SK-N-SH treated with all-trans-retinoic acid at 6 μM for 48 hours (cell line): ENCODE measurements at regions not wholly inside any gene's neighbourhood (a gene's known extent, or its start where the extent isn't known, plus 50 kb on each side); places are given as distances from the start of the nearest gene placed in this dataset.

Experiments used
- ATAC-seq: fragments of 200-7000 bp; cut with Tn5 transposase; 3 replicates; pipeline ENCODE4 v1.9.1; 2020; ENCODE audit warnings: mild to moderate bottlenecking, moderate library complexity
- ARNTL ChIP-seq: fragments of 450-650 bp; formaldehyde crosslinking; IDR thresholded peaks from 2 replicates; pipeline ENCODE4 v1.5.0; 2020; ENCODE audit warnings: low read depth, mild to moderate bottlenecking, moderate library complexity, borderline replicate concordance
- BACH2 ChIP-seq: fragments of 250-450 bp; sonication (Bioruptor Pico); IDR thresholded peaks from 2 replicates; pipeline ENCODE4 v1.9.0; 2021; ENCODE audit warnings: mild to moderate bottlenecking, borderline replicate concordance
- GLIS3 ChIP-seq: fragments of 250-450 bp; sonication (Bioruptor Pico); IDR thresholded peaks from 2 replicates; pipeline ENCODE4 v1.5.0; 2020; ENCODE audit warnings: mild to moderate bottlenecking, moderate library complexity
- ISL1 ChIP-seq: fragments of 250-450 bp; sonication (Bioruptor Pico); IDR thresholded peaks from 2 replicates; pipeline ENCODE4 v2.1.2; 2022; ENCODE audit warnings: mild to moderate bottlenecking, moderate library complexity
- OSR1 ChIP-seq: fragments of 250-450 bp; sonication (Bioruptor Pico); IDR thresholded peaks from 2 replicates; pipeline ENCODE4 v1.8.0; 2022; ENCODE audit warnings: moderate library complexity, mild to moderate bottlenecking, inconsistent platforms
- PPARA ChIP-seq: fragments of 250-450 bp; sonication (Bioruptor Pico); IDR thresholded peaks from 2 replicates; pipeline ENCODE4 v1.5.0; 2020; ENCODE audit warnings: mild to moderate bottlenecking, borderline replicate concordance
- RARB ChIP-seq: fragments of 250-450 bp; sonication (Bioruptor Pico); IDR thresholded peaks from 2 replicates; pipeline ENCODE4 v1.8.0; 2021; ENCODE audit warnings: mild to moderate bottlenecking, moderate library complexity
- SNAI2 ChIP-seq: fragments of 250-450 bp; sonication (Bioruptor Pico); IDR thresholded peaks from 2 replicates; pipeline ENCODE4 v1.5.0; 2020; ENCODE audit warnings: mild to moderate bottlenecking, moderate library complexity
- TCF4 ChIP-seq: fragments of 250-450 bp; sonication (Bioruptor Pico); IDR thresholded peaks from 2 replicates; pipeline ENCODE4 v1.8.0; 2021; ENCODE audit warnings: mild to moderate bottlenecking, moderate library complexity, borderline replicate concordance
- TOX ChIP-seq: fragments of 250-450 bp; sonication (Bioruptor Pico); IDR thresholded peaks from 2 replicates; pipeline ENCODE4 v1.8.0; 2021; ENCODE audit warnings: mild to moderate bottlenecking, moderate library complexity, borderline replicate concordance
- ZFP3 ChIP-seq: fragments of 250-450 bp; sonication (Bioruptor Pico); IDR thresholded peaks from 2 replicates; pipeline ENCODE4 v1.5.0; 2020; ENCODE audit warnings: mild to moderate bottlenecking, moderate library complexity
- ZFP30 ChIP-seq: fragments of 450-650 bp; formaldehyde crosslinking; IDR thresholded peaks from 2 replicates; pipeline ENCODE4 v1.5.0; 2022; ENCODE audit warnings: mild to moderate bottlenecking, moderate library complexity
- ZNF565 ChIP-seq: fragments of 450-650 bp; formaldehyde crosslinking; conservative IDR thresholded peaks from 2 replicates; pipeline ENCODE4 v1.5.0; 2020; ENCODE audit warnings: low read depth, mild to moderate bottlenecking, moderate library complexity
- ZNF70 ChIP-seq: fragments of 450-650 bp; formaldehyde crosslinking; IDR thresholded peaks from 2 replicates; pipeline ENCODE4 v1.5.0; 2020; ENCODE audit warnings: mild to moderate bottlenecking, moderate library complexity
- ZNF8 ChIP-seq: fragments of 450-650 bp; formaldehyde crosslinking; IDR thresholded peaks from 2 replicates; pipeline ENCODE4 v1.5.0; 2020; ENCODE audit warnings: mild to moderate bottlenecking, moderate library complexity
- TF ChIP-seq, protein P1 (sequence below): fragments of 250-450 bp; sonication (Bioruptor Pico); IDR thresholded peaks from 2 replicates; pipeline ENCODE4 v1.8.0; 2020; ENCODE audit warnings: mild to moderate bottlenecking, moderate library complexity, borderline replicate concordance
- TF ChIP-seq, protein P2 (sequence below): fragments of 250-450 bp; sonication (Bioruptor Pico); IDR thresholded peaks from 2 replicates; pipeline ENCODE4 v1.5.1; 2020; ENCODE audit warnings: low read depth, mild to moderate bottlenecking, moderate library complexity
- TF ChIP-seq, protein P3 (sequence below): fragments of 250-450 bp; sonication (Bioruptor Pico); IDR thresholded peaks from 2 replicates; pipeline ENCODE4 v1.5.1; 2021; ENCODE audit warnings: mild to moderate bottlenecking, moderate library complexity
- TF ChIP-seq, protein P4 (sequence below): fragments of 250-450 bp; sonication (Bioruptor Pico); IDR thresholded peaks from 2 replicates; pipeline ENCODE4 v1.5.0; 2020; ENCODE audit warnings: mild to moderate bottlenecking, moderate library complexity

DNA sequence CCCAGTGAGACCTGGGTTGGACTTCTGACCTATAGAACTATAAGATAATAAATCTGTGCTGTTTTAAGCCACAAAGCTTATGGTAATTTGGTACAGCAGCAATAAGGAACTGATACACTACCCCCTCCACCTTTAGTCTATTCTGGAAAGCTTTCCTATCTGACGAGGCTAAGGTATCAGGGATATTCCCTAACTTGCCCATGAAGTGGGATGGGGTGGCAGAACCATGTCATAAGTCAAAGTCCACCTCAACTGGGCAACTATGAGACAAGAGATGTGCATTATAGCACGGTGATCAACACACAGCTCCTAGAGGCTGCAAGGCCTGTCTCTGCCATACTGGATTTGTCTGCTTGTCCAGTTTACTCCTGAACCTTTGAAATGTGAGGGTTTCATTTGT, 146.8 kb upstream of the RAD23B start (continued):
- no peak for TF ChIP-seq GLIS3

DNA sequence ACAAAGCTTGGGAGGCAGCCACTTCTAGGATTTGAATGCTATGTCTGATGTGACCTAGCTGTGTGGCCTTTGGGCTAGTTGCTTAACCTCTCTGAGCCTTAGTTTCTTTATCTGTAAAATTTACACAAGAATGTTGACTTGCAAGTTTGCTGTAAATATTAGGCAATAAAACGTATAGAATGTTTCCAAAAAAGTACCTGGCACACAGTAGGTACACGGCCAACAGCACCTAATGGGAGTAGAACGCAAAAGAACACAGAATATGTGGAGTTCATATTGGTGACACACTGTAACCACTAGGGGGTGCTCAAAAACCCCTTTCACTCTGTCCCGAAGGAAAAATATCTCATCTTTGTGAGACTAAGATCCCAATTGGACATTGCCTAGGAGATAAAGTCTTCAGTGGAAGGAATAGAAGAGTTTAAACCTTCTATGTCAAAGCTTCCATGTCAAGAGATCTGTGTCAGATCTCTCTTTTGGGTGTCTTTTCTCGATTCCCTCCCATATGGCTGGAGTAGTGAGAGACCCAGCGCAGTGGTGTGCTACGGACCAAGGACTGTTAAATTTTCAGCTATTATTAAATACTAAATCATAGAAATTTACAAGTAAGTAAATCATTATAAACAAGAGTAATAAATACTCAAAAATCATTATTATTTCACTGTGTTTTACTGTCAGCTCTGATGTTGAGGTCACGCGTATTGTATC, 145.4 kb upstream of the RAD23B start:
- peak; percentile 77 for ATAC-seq
- TF ChIP-seq GLIS3 (no peak), SNAI2 (CRISPR knock-in tag) (no peak), OSR1 (CRISPR knock-in tag) (no peak), ISL1 (CRISPR knock-in tag) (no peak), BACH2 (CRISPR knock-in tag) (no peak), PPARA (CRISPR knock-in tag) (no peak), ARNTL (CRISPR knock-in tag) (no peak)
- TF ChIP-seq, protein P1, sequence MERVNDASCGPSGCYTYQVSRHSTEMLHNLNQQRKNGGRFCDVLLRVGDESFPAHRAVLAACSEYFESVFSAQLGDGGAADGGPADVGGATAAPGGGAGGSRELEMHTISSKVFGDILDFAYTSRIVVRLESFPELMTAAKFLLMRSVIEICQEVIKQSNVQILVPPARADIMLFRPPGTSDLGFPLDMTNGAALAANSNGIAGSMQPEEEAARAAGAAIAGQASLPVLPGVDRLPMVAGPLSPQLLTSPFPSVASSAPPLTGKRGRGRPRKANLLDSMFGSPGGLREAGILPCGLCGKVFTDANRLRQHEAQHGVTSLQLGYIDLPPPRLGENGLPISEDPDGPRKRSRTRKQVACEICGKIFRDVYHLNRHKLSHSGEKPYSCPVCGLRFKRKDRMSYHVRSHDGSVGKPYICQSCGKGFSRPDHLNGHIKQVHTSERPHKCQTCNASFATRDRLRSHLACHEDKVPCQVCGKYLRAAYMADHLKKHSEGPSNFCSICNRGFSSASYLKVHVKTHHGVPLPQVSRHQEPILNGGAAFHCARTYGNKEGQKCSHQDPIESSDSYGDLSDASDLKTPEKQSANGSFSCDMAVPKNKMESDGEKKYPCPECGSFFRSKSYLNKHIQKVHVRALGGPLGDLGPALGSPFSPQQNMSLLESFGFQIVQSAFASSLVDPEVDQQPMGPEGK: no peak

DNA sequence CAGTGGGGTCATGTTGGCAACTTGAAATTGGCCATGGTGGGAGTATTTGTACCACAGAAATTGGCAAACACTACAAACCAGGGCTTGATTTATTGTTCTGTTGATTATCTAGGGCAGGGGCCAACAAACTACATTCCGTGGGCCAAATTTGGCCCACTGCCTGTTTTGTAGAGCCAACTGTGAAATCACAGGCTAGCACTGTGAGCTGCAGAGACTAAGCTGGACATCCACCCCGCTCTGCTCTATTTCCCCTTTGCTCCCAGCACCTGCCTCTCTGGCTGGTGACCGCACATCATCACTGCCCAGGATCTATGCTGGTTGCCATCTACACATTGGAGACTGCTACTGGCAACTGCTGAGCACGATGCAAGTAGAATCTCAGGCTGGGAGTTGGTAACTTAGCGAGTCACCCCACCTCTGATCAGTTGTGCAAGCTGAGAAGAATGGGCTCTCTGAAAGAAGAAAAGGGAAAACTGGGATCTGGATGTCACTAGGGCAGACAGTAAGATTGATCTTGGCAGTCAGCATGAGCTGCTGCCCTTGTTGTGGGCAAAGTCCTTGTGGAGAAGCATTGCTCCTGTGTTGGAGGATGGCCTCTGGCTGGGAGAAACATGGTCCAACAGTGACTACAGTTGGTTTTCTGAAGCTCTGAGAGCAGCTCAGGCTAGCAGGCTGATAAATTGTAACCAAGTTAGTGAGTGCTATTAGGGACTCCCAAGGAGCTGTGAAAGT, 144.7 kb upstream of the RAD23B start:
- no peak; the same call in 1 of the 3 replicates for ATAC-seq
- no peak for TF ChIP-seq ZFP30 (CRISPR knock-in tag)
- no peak for TF ChIP-seq RARB (CRISPR knock-in tag)
- TF ChIP-seq, protein P2, sequence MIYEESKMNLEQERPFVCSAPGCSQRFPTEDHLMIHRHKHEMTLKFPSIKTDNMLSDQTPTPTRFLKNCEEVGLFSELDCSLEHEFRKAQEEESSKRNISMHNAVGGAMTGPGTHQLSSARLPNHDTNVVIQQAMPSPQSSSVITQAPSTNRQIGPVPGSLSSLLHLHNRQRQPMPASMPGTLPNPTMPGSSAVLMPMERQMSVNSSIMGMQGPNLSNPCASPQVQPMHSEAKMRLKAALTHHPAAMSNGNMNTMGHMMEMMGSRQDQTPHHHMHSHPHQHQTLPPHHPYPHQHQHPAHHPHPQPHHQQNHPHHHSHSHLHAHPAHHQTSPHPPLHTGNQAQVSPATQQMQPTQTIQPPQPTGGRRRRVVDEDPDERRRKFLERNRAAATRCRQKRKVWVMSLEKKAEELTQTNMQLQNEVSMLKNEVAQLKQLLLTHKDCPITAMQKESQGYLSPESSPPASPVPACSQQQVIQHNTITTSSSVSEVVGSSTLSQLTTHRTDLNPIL (CRISPR knock-in tag): no peak
- no peak for TF ChIP-seq ZNF565
- TF ChIP-seq ZNF70 (CRISPR knock-in tag): no peak
- no peak for TF ChIP-seq ZFP3 (CRISPR knock-in tag)
- TF ChIP-seq SNAI2 (CRISPR knock-in tag): no peak

DNA sequence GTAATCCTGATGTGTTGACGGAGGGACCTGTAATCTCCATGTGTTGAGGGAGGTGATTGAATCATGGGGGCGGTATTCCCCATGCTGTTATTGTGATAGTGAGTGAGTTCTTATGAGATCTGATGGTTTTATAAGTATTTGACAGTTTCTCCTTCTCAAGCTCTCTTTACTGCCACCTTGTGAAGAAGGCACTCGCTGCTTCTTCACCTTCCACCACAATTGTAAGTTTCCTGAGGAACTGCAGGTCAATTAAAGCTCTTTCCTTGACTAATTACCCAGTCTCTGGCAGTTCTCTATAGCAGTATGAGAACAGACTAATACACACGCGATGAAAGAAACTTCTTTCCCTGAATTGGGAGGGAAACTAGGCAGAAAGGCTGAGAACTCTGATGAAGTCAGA, 141.1 kb upstream of the RAD23B start:
- TF ChIP-seq ZFP30 (CRISPR knock-in tag) (no peak), TCF4 (CRISPR knock-in tag) (no peak), GLIS3 (no peak), PPARA (CRISPR knock-in tag) (no peak), ZNF70 (CRISPR knock-in tag) (no peak), ARNTL (CRISPR knock-in tag) (no peak), ZNF8 (CRISPR knock-in tag) (no peak), TOX (no peak), ZFP3 (CRISPR knock-in tag) (no peak)
- TF ChIP-seq, protein P3, sequence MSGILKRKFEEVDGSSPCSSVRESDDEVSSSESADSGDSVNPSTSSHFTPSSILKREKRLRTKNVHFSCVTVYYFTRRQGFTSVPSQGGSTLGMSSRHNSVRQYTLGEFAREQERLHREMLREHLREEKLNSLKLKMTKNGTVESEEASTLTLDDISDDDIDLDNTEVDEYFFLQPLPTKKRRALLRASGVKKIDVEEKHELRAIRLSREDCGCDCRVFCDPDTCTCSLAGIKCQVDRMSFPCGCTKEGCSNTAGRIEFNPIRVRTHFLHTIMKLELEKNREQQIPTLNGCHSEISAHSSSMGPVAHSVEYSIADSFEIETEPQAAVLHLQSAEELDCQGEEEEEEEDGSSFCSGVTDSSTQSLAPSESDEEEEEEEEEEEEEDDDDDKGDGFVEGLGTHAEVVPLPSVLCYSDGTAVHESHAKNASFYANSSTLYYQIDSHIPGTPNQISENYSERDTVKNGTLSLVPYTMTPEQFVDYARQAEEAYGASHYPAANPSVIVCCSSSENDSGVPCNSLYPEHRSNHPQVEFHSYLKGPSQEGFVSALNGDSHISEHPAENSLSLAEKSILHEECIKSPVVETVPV (CRISPR knock-in tag): no peak
- TF ChIP-seq, protein P1: no peak
- TF ChIP-seq, protein P4, sequence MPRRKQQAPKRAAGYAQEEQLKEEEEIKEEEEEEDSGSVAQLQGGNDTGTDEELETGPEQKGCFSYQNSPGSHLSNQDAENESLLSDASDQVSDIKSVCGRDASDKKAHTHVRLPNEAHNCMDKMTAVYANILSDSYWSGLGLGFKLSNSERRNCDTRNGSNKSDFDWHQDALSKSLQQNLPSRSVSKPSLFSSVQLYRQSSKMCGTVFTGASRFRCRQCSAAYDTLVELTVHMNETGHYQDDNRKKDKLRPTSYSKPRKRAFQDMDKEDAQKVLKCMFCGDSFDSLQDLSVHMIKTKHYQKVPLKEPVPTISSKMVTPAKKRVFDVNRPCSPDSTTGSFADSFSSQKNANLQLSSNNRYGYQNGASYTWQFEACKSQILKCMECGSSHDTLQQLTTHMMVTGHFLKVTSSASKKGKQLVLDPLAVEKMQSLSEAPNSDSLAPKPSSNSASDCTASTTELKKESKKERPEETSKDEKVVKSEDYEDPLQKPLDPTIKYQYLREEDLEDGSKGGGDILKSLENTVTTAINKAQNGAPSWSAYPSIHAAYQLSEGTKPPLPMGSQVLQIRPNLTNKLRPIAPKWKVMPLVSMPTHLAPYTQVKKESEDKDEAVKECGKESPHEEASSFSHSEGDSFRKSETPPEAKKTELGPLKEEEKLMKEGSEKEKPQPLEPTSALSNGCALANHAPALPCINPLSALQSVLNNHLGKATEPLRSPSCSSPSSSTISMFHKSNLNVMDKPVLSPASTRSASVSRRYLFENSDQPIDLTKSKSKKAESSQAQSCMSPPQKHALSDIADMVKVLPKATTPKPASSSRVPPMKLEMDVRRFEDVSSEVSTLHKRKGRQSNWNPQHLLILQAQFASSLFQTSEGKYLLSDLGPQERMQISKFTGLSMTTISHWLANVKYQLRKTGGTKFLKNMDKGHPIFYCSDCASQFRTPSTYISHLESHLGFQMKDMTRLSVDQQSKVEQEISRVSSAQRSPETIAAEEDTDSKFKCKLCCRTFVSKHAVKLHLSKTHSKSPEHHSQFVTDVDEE (CRISPR knock-in tag): no peak
- ATAC-seq: no peak
